OCI-LY7 (cell line): ENCODE measurements at regions not wholly inside any gene's neighbourhood (a gene's known extent, or its start where the extent isn't known, plus 50 kb on each side); places are given as distances from the start of the nearest gene placed in this dataset.

Source experiments
- BruUV-seq: library from RNA; stranded (reverse); fragments of 400-500 nt; replicated peaks from 2 replicates; lab custom pipeline; 2021; lab: Mats Ljungman, UMichigan
- CTCF ChIA-PET: fragments of 300-600 bp; sonication (Branson Sonifier 250); formaldehyde crosslinking; loops from one replicate; lab custom pipeline; 2022; ENCODE audit warnings: antibody characterized with exemption; ENCODE audit not compliant: unreplicated experiment; lab: Charles Lee
- POLR2A ChIA-PET: fragments of 300-600 bp; sonication (Branson Sonifier 250); formaldehyde crosslinking; loops from one replicate; lab custom pipeline; 2022; ENCODE audit warnings: antibody characterized with exemption; lab: Charles Lee
- DNase-seq: peaks from one replicate; pipeline ENCODE4 v3.0.0-alpha.2; 2015; ENCODE audit warnings: low spot score
- H2AFZ ChIP-seq: fragments of 200-600 bp; sonication (generic), shearing (Covaris generic); 2 replicates; pipeline ENCODE4 v1.6.1; 2014; ENCODE audit warnings: mild to moderate bottlenecking, antibody characterized with exemption, low read length, moderate library complexity
- H3K27ac ChIP-seq: fragments of 200-600 bp; sonication (generic); 2 replicates; pipeline ENCODE4 v1.5.1; 2014; ENCODE audit warnings: mixed run types, low read depth, mild to moderate bottlenecking, moderate library complexity, low read length, inconsistent platforms; ENCODE audit not compliant: poor library complexity, severe bottlenecking
- H3K36me3 ChIP-seq: fragments of 200-600 bp; sonication (generic); 2 replicates; pipeline ENCODE4 v1.6.1; 2014; ENCODE audit warnings: mild to moderate bottlenecking, antibody characterized with exemption, low read length, moderate library complexity, mixed read lengths; ENCODE audit not compliant: insufficient read depth
- H3K4me1 ChIP-seq: fragments of 200-600 bp; sonication (generic); 2 replicates; pipeline ENCODE4 v1.5.1; 2014; ENCODE audit warnings: mild to moderate bottlenecking, low read length; ENCODE audit not compliant: insufficient read depth, poor library complexity, severe bottlenecking
- H3K4me2 ChIP-seq: fragments of 200-600 bp; sonication (generic); 2 replicates; pipeline ENCODE4 v1.6.1; 2014; ENCODE audit warnings: mild to moderate bottlenecking, low read length
- H3K4me3 ChIP-seq: fragments of 200-600 bp; sonication (generic); 2 replicates; pipeline ENCODE4 v1.5.1; 2014; ENCODE audit warnings: mild to moderate bottlenecking, low read depth, low read length; ENCODE audit not compliant: poor library complexity, severe bottlenecking
- H3K79me2 ChIP-seq: fragments of 200-600 bp; sonication (generic); 2 replicates; pipeline ENCODE4 v1.6.1; 2016; ENCODE audit warnings: low read depth, mild to moderate bottlenecking, low read length, moderate library complexity, mixed read lengths; ENCODE audit not compliant: insufficient read depth
- H3K9me2 ChIP-seq: fragments of 200-600 bp; sonication (generic); 2 replicates; pipeline ENCODE4 v1.6.1; 2016; ENCODE audit warnings: mild to moderate bottlenecking, low read length, mixed read lengths; ENCODE audit not compliant: insufficient read depth
- H3K9me3 ChIP-seq: fragments of 200-600 bp; sonication (generic); 2 replicates; pipeline ENCODE4 v1.6.1; 2014; ENCODE audit warnings: mild to moderate bottlenecking, mixed run types, low read length, mixed read lengths
- H4K20me1 ChIP-seq: fragments of 200-600 bp; sonication (generic); 2 replicates; pipeline ENCODE4 v1.6.1; 2014; ENCODE audit warnings: mild to moderate bottlenecking, antibody characterized with exemption, low read length, moderate library complexity, mixed read lengths; ENCODE audit not compliant: insufficient read depth
- CTCF ChIP-seq: fragments of 200-600 bp; sonication (generic); conservative IDR thresholded peaks from 2 replicates; pipeline ENCODE4 v1.5.1; 2014; ENCODE audit warnings: mild to moderate bottlenecking, antibody characterized with exemption, low read length, moderate library complexity, mixed read lengths
- EZH2phosphoT487 ChIP-seq: fragments of 200-600 bp; sonication (generic); IDR thresholded peaks from 2 replicates; pipeline ENCODE4 v1.6.1; 2018; ENCODE audit warnings: low read depth, borderline replicate concordance, mild to moderate bottlenecking, mixed run types, antibody characterized with exemption, low read length, moderate library complexity, mixed read lengths
- intact Hi-C: fragments of 100-400 bp; cut with micrococcal nuclease; formaldehyde crosslinking; loops from one replicate; pipeline ENCODE4 v1.10.0; 2022; ENCODE audit not compliant: unreplicated experiment

- intact Hi-C loops = no loop called here
- no peaks in the 10 kb centered on the region for H3K9me2 ChIP-seq
- H3K79me2 ChIP-seq = no peaks in the 10 kb centered on the region
- H3K9me3 ChIP-seq = no peaks in the 10 kb centered on the region
- TF ChIP-seq CTCF = no peak
- no peak for TF ChIP-seq EZH2phosphoT487
- no peaks in the 10 kb centered on the region for H3K36me3 ChIP-seq
- no peaks in the 10 kb centered on the region for H3K4me1 ChIP-seq
- ChIA-PET POLR2A (interaction anchor here (0.6 kb wide), 1 partner anchor 342 kb away, joined by 4 read pairs; no protein-coding TSS in a partner anchor), CTCF (no interaction called here)
- BruUV-seq = no TSS peak
- no peak overlapping the region for H3K4me2 ChIP-seq
- DNase-seq = no peak
- H3K4me3 ChIP-seq = no peak overlapping the region
- H3K27ac ChIP-seq = no peak overlapping the region
- H4K20me1 ChIP-seq = no peaks in the 10 kb centered on the region
- no peak overlapping the region for H2AFZ ChIP-seq
Measured at GRCh38 chr6:168870982-168871381, 382.7 kb downstream of the THBS2 start.

- no peaks in the 10 kb centered on the region for H4K20me1 ChIP-seq
- H3K9me2 ChIP-seq = no peaks in the 10 kb centered on the region
- H3K36me3 ChIP-seq = no peaks in the 10 kb centered on the region
- H3K79me2 ChIP-seq = no peaks in the 10 kb centered on the region
- no peaks in the 10 kb centered on the region for H3K9me3 ChIP-seq
- no peak overlapping the region for H3K4me2 ChIP-seq
- no TSS peak for BruUV-seq
- H2AFZ ChIP-seq = no peak overlapping the region
- no peak overlapping the region for H3K27ac ChIP-seq
- ChIA-PET CTCF (no interaction called here), POLR2A (interaction anchor here (0.7 kb wide), 1 partner anchor 192 kb away, joined by 3 read pairs; no protein-coding TSS in a partner anchor)
- H3K4me3 ChIP-seq = no peak overlapping the region
- no peak for TF ChIP-seq EZH2phosphoT487
- no peak for TF ChIP-seq CTCF
- intact Hi-C loops = no loop called here
- H3K4me1 ChIP-seq = no peaks in the 10 kb centered on the region
- no peak for DNase-seq
Measured at GRCh38 chr6:168867247-168868102, 386.2 kb downstream of the THBS2 start.

- H3K4me1 ChIP-seq = no peaks in the 10 kb centered on the region
- BruUV-seq = no TSS peak
- no peaks in the 10 kb centered on the region for H3K9me2 ChIP-seq
- no peaks in the 10 kb centered on the region for H4K20me1 ChIP-seq
- H2AFZ ChIP-seq = no peak overlapping the region
- no peak for DNase-seq
- no peaks in the 10 kb centered on the region for H3K9me3 ChIP-seq
- no peaks in the 10 kb centered on the region for H3K36me3 ChIP-seq
- TF ChIP-seq EZH2phosphoT487 = no peak
- TF ChIP-seq CTCF = no peak
- ChIA-PET CTCF (no interaction called here), POLR2A (interaction anchor here (0.7 to 1.2 kb wide), 2 partner anchors 15 to 193 kb away, joined by 3 read pairs; no protein-coding TSS in a partner anchor)
- no peak overlapping the region for H3K27ac ChIP-seq
- H3K4me2 ChIP-seq = no peak overlapping the region
- intact Hi-C loops = no loop called here
- H3K79me2 ChIP-seq = no peaks in the 10 kb centered on the region
- no peak overlapping the region for H3K4me3 ChIP-seq
Measured at GRCh38 chr6:168866534-168866933, 387.1 kb downstream of the THBS2 start.
